ENCODE measurements at regions not wholly inside any gene's neighbourhood (a gene's known extent, or its start where the extent isn't known, plus 50 kb on each side); places are given as distances from the start of the nearest gene placed in this dataset.

DNA sequence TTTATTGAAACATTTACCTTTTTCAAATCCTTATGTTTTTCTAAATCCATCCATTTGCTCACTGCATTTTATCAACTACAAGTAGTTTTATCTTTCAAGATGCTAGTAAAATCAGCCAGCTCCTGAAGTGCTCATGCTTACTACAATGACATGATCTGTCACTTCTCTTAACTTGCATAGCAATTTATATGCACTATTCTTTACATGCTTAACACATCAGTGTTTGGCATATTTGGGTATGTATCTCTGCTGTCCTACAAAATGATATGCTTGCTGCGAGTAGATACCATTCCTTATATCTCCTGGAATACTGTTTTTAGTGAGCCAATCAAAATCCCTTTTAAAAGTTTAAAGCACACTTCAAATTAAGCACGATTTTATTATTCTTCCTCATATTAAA lies 2726.8 kb downstream of the PCDH7 start:
- DNase-seq (ENCODE audit: low spot score) = no peak
- no peak overlapping the region for H2AFZ ChIP-seq (replicated peaks)
- no peaks in the 10 kb centered on the region for H3F3A ChIP-seq (ENCODE audit: low read depth)
- peaks cover 2% of the 10 kb centered on the region for H3K27me3 Mint-ChIP-seq (ENCODE audit: insufficient read depth, low read depth)
- no peaks in the 10 kb centered on the region for H3K36me3 ChIP-seq
- no peaks in the 10 kb centered on the region for H3K36me3 Mint-ChIP-seq
- no peak overlapping the region for H3K27ac Mint-ChIP-seq
- H3K4me3 Mint-ChIP-seq = no peak overlapping the region
- TF ChIP-seq EZH2 (IDR thresholded peaks at IDR 0.05) = no peak
- no peak for TF ChIP-seq EZH2phosphoT487 (IDR thresholded peaks at IDR 0.05)
- H4K20me1 ChIP-seq (ENCODE audit: low read depth) = no peaks in the 10 kb centered on the region
- no peaks in the 10 kb centered on the region for H3K79me2 ChIP-seq (ENCODE audit: low read depth)
- H3K4me1 ChIP-seq = no peaks in the 10 kb centered on the region
- no peaks in the 10 kb centered on the region for H3K9me3 ChIP-seq (ENCODE audit: low read depth)
- no peak overlapping the region for H3K9ac ChIP-seq
- H3K4me3 ChIP-seq = no peak overlapping the region
- H3K4me1 Mint-ChIP-seq = peaks cover 3% of the 10 kb centered on the region
- H3K9me3 Mint-ChIP-seq = no peaks in the 10 kb centered on the region
- H3K27me3 ChIP-seq = no peaks in the 10 kb centered on the region
- no peak overlapping the region for H3K4me2 ChIP-seq
- H3K27ac ChIP-seq = no peak overlapping the region

DNA sequence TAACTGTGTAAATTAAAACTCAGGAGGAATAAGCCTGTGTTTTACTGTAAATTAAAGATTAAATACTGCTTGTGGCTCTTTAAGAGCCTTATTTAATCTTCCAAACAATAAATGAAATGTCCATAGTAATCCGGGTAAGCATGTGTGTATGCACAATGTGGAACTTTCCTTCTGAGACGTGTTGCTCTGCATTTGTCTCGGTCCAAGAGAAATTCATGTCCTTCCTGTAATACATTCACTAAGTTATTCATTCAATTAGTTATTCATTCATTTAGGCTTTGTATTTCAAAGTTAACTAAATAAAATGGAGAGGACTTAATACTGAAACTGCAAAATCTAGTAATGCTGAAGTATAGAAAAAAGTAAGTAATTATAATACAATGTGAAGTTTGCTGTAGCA lies 2728.8 kb downstream of the PCDH7 start:
- Mint-ChIP-seq H3K4me1 (peaks cover 3% of the 10 kb centered on the region), H3K27ac (no peak overlapping the region), H3K36me3 (no peaks in the 10 kb centered on the region), H3K9me3 (no peaks in the 10 kb centered on the region), H3K4me3 (no peak overlapping the region), H3K27me3 (ENCODE audit: insufficient read depth, low read depth) (peaks cover 2% of the 10 kb centered on the region)
- DNase-seq (ENCODE audit: low spot score) = no peak
- Histone ChIP-seq H3K27me3 (no peaks in the 10 kb centered on the region), H3K36me3 (no peaks in the 10 kb centered on the region), H3K27ac (no peak overlapping the region), H3F3A (ENCODE audit: low read depth) (no peaks in the 10 kb centered on the region), H2AFZ (replicated peaks) (no peak overlapping the region), H3K79me2 (ENCODE audit: low read depth) (no peaks in the 10 kb centered on the region), H3K4me2 (no peak overlapping the region), H3K4me3 (no peak overlapping the region), H3K4me1 (no peaks in the 10 kb centered on the region), H3K9ac (no peak overlapping the region), H3K9me3 (ENCODE audit: low read depth) (no peaks in the 10 kb centered on the region), H4K20me1 (ENCODE audit: low read depth) (no peaks in the 10 kb centered on the region)
- no peak for TF ChIP-seq EZH2phosphoT487 (IDR thresholded peaks at IDR 0.05)

DNA sequence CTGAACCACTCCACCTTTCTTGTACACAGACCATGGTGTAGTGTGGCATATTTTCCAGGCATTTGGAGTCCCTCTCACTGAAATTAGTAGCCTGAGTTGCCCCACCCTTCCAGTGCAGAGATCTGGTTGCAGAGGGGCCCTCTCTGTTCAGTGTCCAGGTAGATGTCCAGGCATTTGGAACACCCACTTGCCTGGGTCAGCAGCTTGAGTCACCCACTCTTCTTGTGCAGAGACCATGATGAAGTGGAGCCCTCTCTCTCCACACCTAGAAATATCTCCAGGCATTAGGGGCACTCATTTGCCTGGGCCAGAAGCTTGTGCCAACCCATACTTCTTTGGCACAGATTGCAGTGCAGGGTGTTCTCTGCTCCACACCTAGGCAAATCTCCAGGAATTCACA lies 2733.3 kb downstream of the PCDH7 start:
- no peaks in the 10 kb centered on the region for H3K9me3 ChIP-seq (ENCODE audit: low read depth)
- H3K4me3 Mint-ChIP-seq = no peak overlapping the region
- no peak overlapping the region for H3K4me2 ChIP-seq
- H3K36me3 Mint-ChIP-seq = no peaks in the 10 kb centered on the region
- H4K20me1 ChIP-seq (ENCODE audit: low read depth) = no peaks in the 10 kb centered on the region
- DNase-seq (ENCODE audit: low spot score) = no peak
- H3K27me3 Mint-ChIP-seq (ENCODE audit: insufficient read depth, low read depth) = no peaks in the 10 kb centered on the region
- no peaks in the 10 kb centered on the region for H3K4me1 Mint-ChIP-seq
- H3F3A ChIP-seq (ENCODE audit: low read depth) = no peaks in the 10 kb centered on the region
- no peaks in the 10 kb centered on the region for H3K9me3 Mint-ChIP-seq
- TF ChIP-seq, protein P1, sequence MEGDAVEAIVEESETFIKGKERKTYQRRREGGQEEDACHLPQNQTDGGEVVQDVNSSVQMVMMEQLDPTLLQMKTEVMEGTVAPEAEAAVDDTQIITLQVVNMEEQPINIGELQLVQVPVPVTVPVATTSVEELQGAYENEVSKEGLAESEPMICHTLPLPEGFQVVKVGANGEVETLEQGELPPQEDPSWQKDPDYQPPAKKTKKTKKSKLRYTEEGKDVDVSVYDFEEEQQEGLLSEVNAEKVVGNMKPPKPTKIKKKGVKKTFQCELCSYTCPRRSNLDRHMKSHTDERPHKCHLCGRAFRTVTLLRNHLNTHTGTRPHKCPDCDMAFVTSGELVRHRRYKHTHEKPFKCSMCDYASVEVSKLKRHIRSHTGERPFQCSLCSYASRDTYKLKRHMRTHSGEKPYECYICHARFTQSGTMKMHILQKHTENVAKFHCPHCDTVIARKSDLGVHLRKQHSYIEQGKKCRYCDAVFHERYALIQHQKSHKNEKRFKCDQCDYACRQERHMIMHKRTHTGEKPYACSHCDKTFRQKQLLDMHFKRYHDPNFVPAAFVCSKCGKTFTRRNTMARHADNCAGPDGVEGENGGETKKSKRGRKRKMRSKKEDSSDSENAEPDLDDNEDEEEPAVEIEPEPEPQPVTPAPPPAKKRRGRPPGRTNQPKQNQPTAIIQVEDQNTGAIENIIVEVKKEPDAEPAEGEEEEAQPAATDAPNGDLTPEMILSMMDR (IDR thresholded peaks at IDR 0.05) = no peak
- no peak for TF ChIP-seq EZH2phosphoT487 (IDR thresholded peaks at IDR 0.05)
- TF ChIP-seq EZH2 (IDR thresholded peaks at IDR 0.05) = no peak
- H3K4me3 ChIP-seq = no peak overlapping the region
- H3K9ac ChIP-seq = no peak overlapping the region
- no peaks in the 10 kb centered on the region for H3K36me3 ChIP-seq
- H3K27ac ChIP-seq = no peak overlapping the region
- no peak overlapping the region for H3K27ac Mint-ChIP-seq
- H2AFZ ChIP-seq (replicated peaks) = no peak overlapping the region
- no peaks in the 10 kb centered on the region for H3K27me3 ChIP-seq
- H3K4me1 ChIP-seq = no peaks in the 10 kb centered on the region
- no peaks in the 10 kb centered on the region for H3K79me2 ChIP-seq (ENCODE audit: low read depth)

DNA sequence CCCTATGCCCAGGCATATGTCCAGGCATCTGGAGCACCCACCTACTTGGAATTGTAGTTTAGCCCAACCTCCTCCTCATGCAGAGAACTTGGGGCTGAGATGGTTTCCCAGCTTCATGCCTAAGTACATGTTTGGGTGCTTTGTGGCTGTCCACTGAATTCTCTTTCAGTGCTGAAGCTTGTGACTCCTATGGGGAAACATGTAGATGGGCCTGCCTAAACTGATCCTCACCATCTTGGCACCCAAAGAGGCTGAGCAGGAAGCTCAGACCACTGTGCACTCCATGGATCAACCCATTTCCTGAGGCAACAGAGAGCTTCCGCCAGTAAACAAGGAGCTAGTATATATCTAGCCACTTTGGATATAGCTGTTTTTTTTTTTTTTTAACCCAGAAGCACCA lies 2733.7 kb downstream of the PCDH7 start:
- Histone ChIP-seq H3K27me3 (no peaks in the 10 kb centered on the region), H2AFZ (replicated peaks) (no peak overlapping the region), H3K9me3 (ENCODE audit: low read depth) (no peaks in the 10 kb centered on the region), H3K27ac (no peak overlapping the region), H3K36me3 (no peaks in the 10 kb centered on the region), H4K20me1 (ENCODE audit: low read depth) (no peaks in the 10 kb centered on the region), H3F3A (ENCODE audit: low read depth) (no peaks in the 10 kb centered on the region), H3K9ac (no peak overlapping the region), H3K79me2 (ENCODE audit: low read depth) (no peaks in the 10 kb centered on the region), H3K4me3 (no peak overlapping the region), H3K4me1 (no peaks in the 10 kb centered on the region), H3K4me2 (no peak overlapping the region)
- TF ChIP-seq EZH2 (IDR thresholded peaks at IDR 0.05) (no peak), EZH2phosphoT487 (IDR thresholded peaks at IDR 0.05) (no peak)
- TF ChIP-seq, protein P1 (IDR thresholded peaks at IDR 0.05) = no peak
- Mint-ChIP-seq H3K36me3 (no peaks in the 10 kb centered on the region), H3K27ac (no peak overlapping the region), H3K4me3 (no peak overlapping the region), H3K4me1 (no peaks in the 10 kb centered on the region), H3K27me3 (ENCODE audit: insufficient read depth, low read depth) (no peaks in the 10 kb centered on the region), H3K9me3 (no peaks in the 10 kb centered on the region)
- no peak for DNase-seq (ENCODE audit: low spot score)

Data from neural progenitor cell (in vitro differentiated cells).